SU-DHL-6 (cell line): ENCODE measurements at regions not wholly inside any gene's neighbourhood (a gene's known extent, or its start where the extent isn't known, plus 50 kb on each side); places are given as distances from the start of the nearest gene placed in this dataset.

Experiments
- CTCF ChIP-seq: fragments of 200-600 bp; sonication (generic); IDR thresholded peaks from one replicate; pipeline ENCODE4 v1.5.1; 2017; ENCODE audit warnings: antibody characterized with exemption, mild to moderate bottlenecking, low read length, moderate library complexity; ENCODE audit not compliant: insufficient read depth, poor library complexity, severe bottlenecking
- EZH2phosphoT487 ChIP-seq: fragments of 200-600 bp; sonication (generic), shearing (Covaris generic); conservative IDR thresholded peaks from 2 replicates; pipeline ENCODE4 v1.6.1; 2018; ENCODE audit warnings: mild to moderate bottlenecking, antibody characterized with exemption, low read length, moderate library complexity, mixed read lengths

- TF ChIP-seq CTCF, result no peak
- no peak for TF ChIP-seq EZH2phosphoT487
These were observed 367.8 kb upstream of the RIOK2 start for GRCh38 chr5:97550818-97551217.
